ENCODE measurements at regions not wholly inside any gene's neighbourhood (a gene's known extent, or its start where the extent isn't known, plus 50 kb on each side); places are given as distances from the start of the nearest gene placed in this dataset.

DNA sequence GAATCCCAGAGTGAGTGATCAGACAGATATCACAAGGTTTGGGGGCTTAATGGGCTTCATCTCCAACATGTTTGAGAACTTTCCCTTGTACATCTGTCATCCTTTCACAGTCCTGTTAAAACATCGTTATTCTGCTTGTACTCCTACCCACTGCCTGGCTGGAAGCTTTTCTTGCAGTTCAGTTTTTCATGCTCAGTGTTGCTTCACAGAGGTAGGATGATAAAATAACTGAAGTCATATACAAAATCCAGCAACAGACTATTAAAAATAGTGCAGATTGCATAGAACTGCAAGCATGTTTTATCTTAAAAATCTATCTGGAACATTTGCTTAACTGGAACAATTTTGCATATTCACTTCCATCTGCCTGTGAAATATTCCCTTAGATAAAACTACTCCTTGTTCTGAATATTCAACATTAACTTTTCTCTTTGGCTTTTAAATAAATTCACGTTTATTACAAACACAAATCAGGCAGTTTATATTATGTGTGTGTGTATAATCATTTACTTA, 579.6 kb upstream of the IGFBP7 start:
- TF ChIP-seq, protein P1, sequence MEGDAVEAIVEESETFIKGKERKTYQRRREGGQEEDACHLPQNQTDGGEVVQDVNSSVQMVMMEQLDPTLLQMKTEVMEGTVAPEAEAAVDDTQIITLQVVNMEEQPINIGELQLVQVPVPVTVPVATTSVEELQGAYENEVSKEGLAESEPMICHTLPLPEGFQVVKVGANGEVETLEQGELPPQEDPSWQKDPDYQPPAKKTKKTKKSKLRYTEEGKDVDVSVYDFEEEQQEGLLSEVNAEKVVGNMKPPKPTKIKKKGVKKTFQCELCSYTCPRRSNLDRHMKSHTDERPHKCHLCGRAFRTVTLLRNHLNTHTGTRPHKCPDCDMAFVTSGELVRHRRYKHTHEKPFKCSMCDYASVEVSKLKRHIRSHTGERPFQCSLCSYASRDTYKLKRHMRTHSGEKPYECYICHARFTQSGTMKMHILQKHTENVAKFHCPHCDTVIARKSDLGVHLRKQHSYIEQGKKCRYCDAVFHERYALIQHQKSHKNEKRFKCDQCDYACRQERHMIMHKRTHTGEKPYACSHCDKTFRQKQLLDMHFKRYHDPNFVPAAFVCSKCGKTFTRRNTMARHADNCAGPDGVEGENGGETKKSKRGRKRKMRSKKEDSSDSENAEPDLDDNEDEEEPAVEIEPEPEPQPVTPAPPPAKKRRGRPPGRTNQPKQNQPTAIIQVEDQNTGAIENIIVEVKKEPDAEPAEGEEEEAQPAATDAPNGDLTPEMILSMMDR (conservative IDR thresholded peaks at IDR 0.05; ENCODE audit: low read depth in 2 of 2) = no peak
- TF ChIP-seq POLR2AphosphoS5 (IDR thresholded peaks at IDR 0.05; ENCODE audit: low read depth) (no peak), EZH2phosphoT487 (IDR thresholded peaks at IDR 0.05; ENCODE audit: unreplicated experiment) (no peak)
- TF ChIP-seq, protein P2, sequence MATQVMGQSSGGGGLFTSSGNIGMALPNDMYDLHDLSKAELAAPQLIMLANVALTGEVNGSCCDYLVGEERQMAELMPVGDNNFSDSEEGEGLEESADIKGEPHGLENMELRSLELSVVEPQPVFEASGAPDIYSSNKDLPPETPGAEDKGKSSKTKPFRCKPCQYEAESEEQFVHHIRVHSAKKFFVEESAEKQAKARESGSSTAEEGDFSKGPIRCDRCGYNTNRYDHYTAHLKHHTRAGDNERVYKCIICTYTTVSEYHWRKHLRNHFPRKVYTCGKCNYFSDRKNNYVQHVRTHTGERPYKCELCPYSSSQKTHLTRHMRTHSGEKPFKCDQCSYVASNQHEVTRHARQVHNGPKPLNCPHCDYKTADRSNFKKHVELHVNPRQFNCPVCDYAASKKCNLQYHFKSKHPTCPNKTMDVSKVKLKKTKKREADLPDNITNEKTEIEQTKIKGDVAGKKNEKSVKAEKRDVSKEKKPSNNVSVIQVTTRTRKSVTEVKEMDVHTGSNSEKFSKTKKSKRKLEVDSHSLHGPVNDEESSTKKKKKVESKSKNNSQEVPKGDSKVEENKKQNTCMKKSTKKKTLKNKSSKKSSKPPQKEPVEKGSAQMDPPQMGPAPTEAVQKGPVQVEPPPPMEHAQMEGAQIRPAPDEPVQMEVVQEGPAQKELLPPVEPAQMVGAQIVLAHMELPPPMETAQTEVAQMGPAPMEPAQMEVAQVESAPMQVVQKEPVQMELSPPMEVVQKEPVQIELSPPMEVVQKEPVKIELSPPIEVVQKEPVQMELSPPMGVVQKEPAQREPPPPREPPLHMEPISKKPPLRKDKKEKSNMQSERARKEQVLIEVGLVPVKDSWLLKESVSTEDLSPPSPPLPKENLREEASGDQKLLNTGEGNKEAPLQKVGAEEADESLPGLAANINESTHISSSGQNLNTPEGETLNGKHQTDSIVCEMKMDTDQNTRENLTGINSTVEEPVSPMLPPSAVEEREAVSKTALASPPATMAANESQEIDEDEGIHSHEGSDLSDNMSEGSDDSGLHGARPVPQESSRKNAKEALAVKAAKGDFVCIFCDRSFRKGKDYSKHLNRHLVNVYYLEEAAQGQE (IDR thresholded peaks at IDR 0.05; ENCODE audit: unreplicated experiment) = no peak

Data from GM23338 (cell line).